Vagina (tissue), 2 donors: ENCODE measurements at regions not wholly inside any gene's neighbourhood (a gene's known extent, or its start where the extent isn't known, plus 50 kb on each side); places are given as distances from the start of the nearest gene placed in this dataset.

Experiments
- CTCF ChIP-seq, 3 experiments: fragments of 450-650 bp in 2 of 3; fragments of 200-600 bp in 1 of 3; sonication (generic) in 1 of 3; IDR thresholded peaks; one replicate each; pipeline ENCODE4 v1.5.1; 2017 to 2019; ENCODE audit warnings: antibody characterized with exemption in 3 of 3, mild to moderate bottlenecking in 2 of 3, moderate library complexity in 2 of 3
- POLR2AphosphoS5 ChIP-seq, 2 donors: sonication (generic); formaldehyde crosslinking; IDR thresholded peaks; one replicate each; pipeline ENCODE4 v1.9.0; 2017; ENCODE audit warnings: antibody characterized with exemption in 2 of 2, mild to moderate bottlenecking in 2 of 2, low read depth in 1 of 2; ENCODE audit not compliant: insufficient read depth in 1 of 2

GRCh38 chr1:29708796-29709703 is 472.7 kb downstream of the PTPRU start:
- no peak for TF ChIP-seq CTCF (IDR thresholded peaks at IDR 0.05)
- TF ChIP-seq POLR2AphosphoS5 (IDR thresholded peaks at IDR 0.05; ENCODE audit: insufficient read depth in 1 of 2, low read depth in 1 of 2): peak in 1 of 2 donors; percentile 30
